OCI-LY7 (cell line): ENCODE measurements at regions not wholly inside any gene's neighbourhood (a gene's known extent, or its start where the extent isn't known, plus 50 kb on each side); places are given as distances from the start of the nearest gene placed in this dataset.

ENCODE experiments used
- CTCF ChIP-seq: fragments of 200-600 bp; sonication (generic); conservative IDR thresholded peaks from 2 replicates; pipeline ENCODE4 v1.5.1; 2014; ENCODE audit warnings: mild to moderate bottlenecking, antibody characterized with exemption, low read length, moderate library complexity, mixed read lengths
- EZH2phosphoT487 ChIP-seq: fragments of 200-600 bp; sonication (generic); IDR thresholded peaks from 2 replicates; pipeline ENCODE4 v1.6.1; 2018; ENCODE audit warnings: low read depth, borderline replicate concordance, mild to moderate bottlenecking, mixed run types, antibody characterized with exemption, low read length, moderate library complexity, mixed read lengths

- no peak for TF ChIP-seq CTCF
- TF ChIP-seq EZH2phosphoT487: no peak
These were observed 103.2 kb downstream of the PLK2 start for GRCh38 chr5:58356662-58357061.
